Right renal pelvis (tissue), 4 donors: ENCODE measurements at regions not wholly inside any gene's neighbourhood (a gene's known extent, or its start where the extent isn't known, plus 50 kb on each side); places are given as distances from the start of the nearest gene placed in this dataset.
"Not testable (repeated sequence)": the region's sequence is repeated elsewhere in the genome, so short reads cannot be mapped to it uniquely, and the experiment has no call there.

Source experiments
- DNase-seq, 4 donors: peaks; one replicate each; pipeline ENCODE4 v3.0.0-alpha.2; 2013; ENCODE audit warnings: low read depth in 4 of 4, low spot score in 3 of 4, missing footprints in 1 of 4

GRCh38 chr18:35822413-35822812, 150.1 kb upstream of the RMP24 start:
- no peak for DNase-seq

GRCh38 chr18:35826477-35826876, 146.0 kb upstream of the RMP24 start:
- no peak for DNase-seq

GRCh38 chr18:35827275-35827902, 145.1 kb upstream of the RMP24 start:
- no peak for DNase-seq

DNA sequence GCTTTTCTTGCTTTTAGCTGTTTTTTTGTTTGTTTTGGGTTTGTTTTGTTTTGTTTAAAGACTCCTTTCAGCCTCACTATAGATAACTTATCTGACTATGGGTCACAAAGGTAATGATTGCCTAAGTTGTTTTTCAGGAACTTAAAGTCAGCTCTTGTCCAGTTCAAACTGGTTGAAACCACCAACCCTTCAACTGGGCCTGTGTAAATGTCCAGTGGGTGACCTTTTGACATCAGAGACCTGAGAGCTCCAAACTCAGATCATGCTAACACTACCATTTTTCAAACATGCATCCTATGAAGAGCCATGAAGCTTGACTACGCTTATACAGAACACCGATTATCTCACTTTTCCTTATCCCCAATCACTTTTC, 144.6 kb upstream of the RMP24 start:
- no peak for DNase-seq

GRCh38 chr18:35828591-35828990, 143.9 kb upstream of the RMP24 start:
- no peak for DNase-seq

DNA sequence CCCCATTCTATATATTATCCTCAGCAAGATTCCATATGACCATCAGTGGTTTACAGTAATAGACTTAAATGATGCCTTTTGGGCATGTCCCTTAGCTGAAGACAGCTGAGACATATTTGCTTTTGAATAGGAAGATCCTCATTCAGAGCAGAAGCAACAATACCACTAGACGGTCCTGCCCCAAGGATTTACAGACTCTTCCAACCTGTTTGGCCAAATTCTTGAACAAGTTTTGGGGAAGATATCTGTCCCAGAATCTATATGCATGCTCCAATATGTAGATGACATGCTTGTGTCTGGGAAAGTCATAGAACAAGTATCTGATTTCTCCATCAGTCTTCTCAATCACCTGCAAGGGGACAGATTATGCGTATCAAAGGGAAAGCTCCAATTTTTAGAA, 137.1 kb upstream of the RMP24 start:
- DNase-seq: no peak

GRCh38 chr18:35835833-35836232, 136.6 kb upstream of the RMP24 start:
- DNase-seq: no peak

- no peak for DNase-seq
These were observed 135.5 kb upstream of the RMP24 start for GRCh38 chr18:35836932-35837331.

DNA sequence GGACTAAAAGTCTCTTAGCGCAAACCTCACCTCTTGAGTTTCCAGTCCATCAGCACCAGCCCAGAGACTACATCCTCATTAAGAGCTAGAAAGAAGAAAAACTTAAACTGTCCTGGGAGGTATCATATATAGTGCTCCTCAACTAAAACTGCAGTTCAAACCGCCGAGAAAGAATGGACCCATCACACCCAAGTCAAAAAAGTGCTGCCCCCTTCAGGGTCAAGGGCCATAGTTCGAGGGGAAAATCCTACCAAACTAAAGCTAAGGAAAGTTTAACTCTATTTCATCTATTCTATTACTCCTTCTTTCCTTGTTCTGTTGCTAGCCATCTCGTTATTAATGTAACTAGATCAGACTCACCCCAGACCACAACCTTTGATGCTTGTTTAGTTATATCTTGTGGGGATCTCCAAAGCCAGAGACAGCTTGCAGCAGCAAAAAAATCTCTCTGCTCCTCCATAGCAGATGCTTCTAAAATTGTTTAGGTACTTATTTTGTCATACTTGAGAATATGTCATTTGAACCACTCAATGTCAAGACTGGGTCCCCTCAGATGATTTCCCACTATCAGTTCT, 134.5 kb upstream of the RMP24 start:
- no peak for DNase-seq

GRCh38 chr18:35841283-35841682, 131.2 kb upstream of the RMP24 start:
- DNase-seq: no peak

GRCh38 chr18:35842536-35842935, 129.9 kb upstream of the RMP24 start:
- DNase-seq: no peak

GRCh38 chr18:35848321-35848720, 124.2 kb upstream of the RMP24 start:
- not testable (repeated sequence) for DNase-seq

GRCh38 chr18:35849241-35849640, 123.2 kb upstream of the RMP24 start:
- DNase-seq: not testable (repeated sequence)

- no peak for DNase-seq
These were observed 121.1 kb upstream of the RMP24 start for GRCh38 chr18:35851286-35851970.

DNA sequence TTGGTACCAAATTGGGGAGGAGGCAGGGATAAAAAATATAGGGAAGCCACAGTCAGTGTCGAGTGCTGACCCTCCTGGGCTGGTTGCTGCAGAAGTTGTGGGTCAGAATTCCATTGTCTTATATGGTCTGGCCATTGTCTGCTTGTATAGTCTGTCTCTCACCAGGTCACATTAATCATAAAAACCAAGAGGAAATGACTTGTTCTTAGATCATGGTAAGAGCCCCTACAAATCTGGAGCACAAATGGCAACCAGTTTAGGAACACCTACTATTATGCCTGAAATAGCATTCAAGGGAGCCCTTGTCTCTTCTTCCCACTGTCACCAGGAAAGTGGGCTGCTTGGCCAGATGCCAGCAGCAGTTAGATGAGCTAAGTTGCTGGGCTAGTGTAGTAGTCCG, 119.7 kb upstream of the RMP24 start:
- DNase-seq: no peak

DNA sequence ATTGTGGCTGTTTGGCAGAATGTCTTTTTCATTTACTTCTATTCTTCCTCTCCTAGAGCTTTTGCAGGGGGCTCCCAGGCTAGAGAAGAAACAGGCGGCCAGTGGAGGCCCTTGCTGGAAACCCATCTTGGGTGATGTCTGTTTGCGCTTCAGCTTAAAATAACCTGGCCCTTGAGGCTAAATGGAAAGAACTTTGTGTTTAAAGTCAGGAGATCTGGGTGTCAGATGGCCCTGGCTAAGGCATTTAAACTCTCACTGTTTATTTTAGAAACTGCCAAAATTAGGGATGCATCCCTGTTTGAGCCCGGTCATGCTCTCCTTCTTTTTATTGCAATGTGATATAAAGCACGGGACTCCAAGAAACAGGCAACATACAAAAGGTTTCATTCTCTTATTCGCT, 118.4 kb upstream of the RMP24 start:
- no peak for DNase-seq

GRCh38 chr18:35856178-35856577, 116.3 kb upstream of the RMP24 start:
- no peak for DNase-seq

GRCh38 chr18:35856721-35857120, 115.8 kb upstream of the RMP24 start:
- not testable (repeated sequence) for DNase-seq

DNA sequence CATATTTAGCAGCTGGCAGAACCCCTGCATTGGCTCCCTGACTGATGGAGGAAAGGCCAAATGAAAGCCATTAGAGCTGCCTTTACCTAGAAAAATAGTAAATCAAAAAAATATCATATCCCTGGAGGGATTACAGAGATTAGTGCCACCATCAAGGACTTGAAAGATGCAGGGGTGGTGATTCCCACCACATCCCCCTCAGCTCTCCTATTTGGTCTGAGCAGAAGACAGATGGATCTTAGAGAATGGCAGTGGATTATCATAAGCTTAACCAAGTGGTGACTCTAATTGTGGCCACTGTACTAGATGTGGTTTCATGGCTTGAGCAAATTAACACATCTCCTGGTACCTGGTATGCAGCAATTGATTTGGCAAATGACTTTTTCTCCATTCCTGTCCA, 114.9 kb upstream of the RMP24 start:
- not testable (repeated sequence) for DNase-seq

DNA sequence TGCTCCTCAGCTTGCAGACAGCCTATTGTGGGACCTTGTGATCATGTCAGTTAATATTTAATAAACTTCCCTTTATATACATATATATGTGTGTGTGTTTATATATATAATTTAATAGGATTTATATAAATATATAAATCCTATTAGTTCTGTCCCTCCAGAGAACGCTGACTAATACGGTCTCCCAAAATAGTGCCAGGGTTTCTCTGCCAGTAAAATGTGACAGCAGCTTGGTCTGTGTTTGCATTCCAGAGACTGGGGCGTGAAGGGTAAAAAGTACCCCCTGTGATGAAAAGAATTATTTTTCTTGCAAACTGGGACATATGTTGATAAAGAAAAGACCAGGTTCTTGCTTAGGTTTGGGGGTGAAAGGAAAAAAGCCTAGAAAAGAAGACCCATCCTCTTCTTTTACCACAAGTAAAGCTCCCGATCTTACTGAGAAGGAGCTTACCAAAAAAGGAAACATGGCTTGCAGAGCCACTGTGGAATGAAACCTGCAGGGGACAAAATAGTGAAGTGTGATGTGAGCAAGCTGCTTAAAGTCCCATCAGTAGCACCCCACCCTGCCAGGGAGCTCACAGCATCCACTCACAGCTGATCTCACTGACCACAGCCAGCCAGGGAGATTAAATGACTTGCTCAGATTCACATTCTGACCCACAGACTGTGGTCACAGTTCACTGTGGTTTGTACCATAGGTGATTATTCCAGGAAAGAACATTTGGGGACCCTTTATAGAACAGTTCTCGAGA, 110.9 kb upstream of the RMP24 start:
- no peak for DNase-seq

DNA sequence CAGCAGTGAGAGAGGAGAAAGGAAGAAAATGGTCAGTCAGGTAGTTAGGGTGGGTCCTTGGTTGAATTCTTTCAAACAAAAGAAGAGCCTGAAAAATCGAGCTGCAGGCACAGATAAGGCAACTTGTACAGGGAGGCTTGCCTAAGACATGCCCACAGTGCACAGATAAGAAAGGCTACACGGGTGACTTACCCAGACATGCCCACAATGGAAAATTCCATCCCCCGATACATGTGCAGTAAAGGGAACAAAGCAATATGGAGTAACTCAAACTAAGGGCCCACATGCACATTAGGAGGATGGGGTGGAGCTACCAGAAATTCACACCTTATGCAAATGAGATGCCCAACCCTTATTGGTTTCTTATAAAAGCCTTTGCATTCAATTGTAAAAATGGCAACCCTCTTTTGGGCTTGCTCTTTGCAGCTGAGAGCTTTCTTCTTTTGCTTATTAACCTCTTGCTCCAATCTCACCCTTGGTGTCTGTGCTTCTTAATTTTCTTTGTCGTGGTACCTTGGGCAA, 110.3 kb upstream of the RMP24 start:
- DNase-seq: no peak
